ENCODE measurements at regions not wholly inside any gene's neighbourhood (a gene's known extent, or its start where the extent isn't known, plus 50 kb on each side); places are given as distances from the start of the nearest gene placed in this dataset.

GRCh38 chr5:148012801-148013200, 51.0 kb upstream of the SPINK5 start:
- intact Hi-C loops (cut with DNase I): no loop called here
- Histone ChIP-seq H3K27ac (peak overlapping the region in 3 of 4 donors; percentile 71 to 88 (median 79)), H3K27me3 (no peaks in the 10 kb centered on the region), H3K4me1 (peaks cover 0 to 57% (median 12%) of the 10 kb centered on the region in 3 donors), H3K4me3 (no peak overlapping the region), H3K9me3 (no peaks in the 10 kb centered on the region), H3K36me3 (no peaks in the 10 kb centered on the region)
- 24 to 33% methylated on average over 3 of the region's 3 CpGs for WGBS, 2 donors
- TF ChIP-seq POLR2A (IDR thresholded peaks at IDR 0.05): no peak
- TF ChIP-seq, protein P1, sequence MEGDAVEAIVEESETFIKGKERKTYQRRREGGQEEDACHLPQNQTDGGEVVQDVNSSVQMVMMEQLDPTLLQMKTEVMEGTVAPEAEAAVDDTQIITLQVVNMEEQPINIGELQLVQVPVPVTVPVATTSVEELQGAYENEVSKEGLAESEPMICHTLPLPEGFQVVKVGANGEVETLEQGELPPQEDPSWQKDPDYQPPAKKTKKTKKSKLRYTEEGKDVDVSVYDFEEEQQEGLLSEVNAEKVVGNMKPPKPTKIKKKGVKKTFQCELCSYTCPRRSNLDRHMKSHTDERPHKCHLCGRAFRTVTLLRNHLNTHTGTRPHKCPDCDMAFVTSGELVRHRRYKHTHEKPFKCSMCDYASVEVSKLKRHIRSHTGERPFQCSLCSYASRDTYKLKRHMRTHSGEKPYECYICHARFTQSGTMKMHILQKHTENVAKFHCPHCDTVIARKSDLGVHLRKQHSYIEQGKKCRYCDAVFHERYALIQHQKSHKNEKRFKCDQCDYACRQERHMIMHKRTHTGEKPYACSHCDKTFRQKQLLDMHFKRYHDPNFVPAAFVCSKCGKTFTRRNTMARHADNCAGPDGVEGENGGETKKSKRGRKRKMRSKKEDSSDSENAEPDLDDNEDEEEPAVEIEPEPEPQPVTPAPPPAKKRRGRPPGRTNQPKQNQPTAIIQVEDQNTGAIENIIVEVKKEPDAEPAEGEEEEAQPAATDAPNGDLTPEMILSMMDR (IDR thresholded peaks at IDR 0.05): no peak
- no peak for DNase-seq

DNA sequence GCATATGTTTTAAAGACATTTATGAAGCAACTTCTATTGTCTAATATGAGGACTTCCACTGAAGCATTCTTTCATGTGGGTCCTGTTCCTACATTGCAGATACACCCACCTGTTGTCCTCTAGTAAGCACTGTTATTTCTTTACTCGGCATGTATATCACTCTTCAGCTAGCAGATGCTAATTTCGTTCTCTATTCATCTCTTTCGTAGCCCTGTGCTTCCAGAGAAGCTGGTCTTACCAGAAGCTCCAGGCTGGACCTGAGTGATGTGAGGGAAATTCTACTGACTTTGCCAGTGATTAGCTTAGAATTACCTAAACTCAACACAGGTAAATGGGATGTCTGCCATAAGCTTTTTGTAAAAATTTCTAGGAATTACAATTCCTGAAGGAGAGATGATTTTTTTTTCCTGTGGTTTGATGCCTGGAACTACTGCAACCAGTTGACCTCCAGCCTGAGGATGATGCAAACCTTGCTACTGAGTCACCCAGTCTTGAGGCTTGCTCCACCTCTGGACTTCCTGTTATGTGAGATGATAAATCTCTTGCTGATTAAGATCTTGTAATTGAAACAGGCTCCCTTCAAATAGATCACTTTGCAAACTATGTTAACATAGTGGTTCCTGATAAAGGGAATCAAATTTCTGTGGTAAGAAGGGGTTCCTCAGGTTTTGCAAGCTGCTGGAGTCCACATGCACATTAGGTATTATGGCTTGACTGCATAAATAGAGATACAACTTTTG, 52.2 kb upstream of the SPINK5 start:
- intact Hi-C loops (cut with DNase I): no loop called here

DNA sequence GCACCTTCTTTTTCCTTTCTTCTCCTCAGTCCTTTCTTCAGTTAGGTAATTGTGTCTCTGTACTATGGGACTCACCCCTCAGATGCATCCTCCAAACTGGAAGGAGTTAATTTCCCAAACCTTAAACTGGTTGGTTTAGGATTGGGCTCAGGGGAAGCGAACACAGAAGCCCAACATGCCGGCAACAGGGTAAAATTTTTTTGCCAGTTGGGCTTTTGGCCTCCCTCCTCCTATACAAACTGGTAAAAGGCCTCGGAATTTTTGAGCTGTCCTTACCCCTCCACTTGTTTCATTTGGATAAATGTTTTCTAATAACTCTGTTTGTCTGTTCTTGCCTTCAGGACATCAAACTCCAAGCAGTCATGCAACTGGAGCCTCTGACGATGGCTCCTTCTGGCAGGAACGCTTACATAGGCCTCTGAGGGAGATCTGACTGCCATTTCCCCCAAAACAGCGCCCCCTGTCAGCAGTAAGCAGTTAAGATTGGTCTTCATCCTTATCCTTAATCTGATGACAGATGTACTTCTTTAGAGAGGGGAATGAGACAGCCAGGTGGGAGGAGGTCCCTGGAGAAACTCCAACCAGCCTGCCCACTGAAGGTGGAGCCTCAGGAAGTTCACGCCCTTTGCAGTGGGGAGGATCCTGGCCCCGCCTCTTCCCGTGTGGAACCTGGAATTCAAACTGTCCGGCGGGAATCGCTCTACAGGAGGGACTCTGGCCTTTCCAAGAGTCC, 57.8 kb upstream of the SPINK5 start:
- Histone ChIP-seq H3K9me3 (peaks cover 0 to 26% (median 13%) of the 10 kb centered on the region in 3 donors), H3K4me1 (peaks cover 0 to 19% (median under 1%) of the 10 kb centered on the region in 3 donors), H3K4me3 (no peak overlapping the region), H3K36me3 (no peaks in the 10 kb centered on the region), H3K27me3 (no peaks in the 10 kb centered on the region), H3K27ac (no peak overlapping the region)
- TF ChIP-seq POLR2A (IDR thresholded peaks at IDR 0.05): no peak
- TF ChIP-seq, protein P1 (IDR thresholded peaks at IDR 0.05): no peak
- WGBS, 2 donors: 74 to 85% methylated on average over 10 to 12 of the region's 12 CpGs
- no peak for DNase-seq
- intact Hi-C loops (cut with DNase I): no loop called here

More for the DNA sequence above, 52.2 kb upstream of the SPINK5 start:
- WGBS, 2 donors: 38 to 73% methylated on average over 3 of the region's 3 CpGs
- TF ChIP-seq, protein P1 (IDR thresholded peaks at IDR 0.05): no peak
- no peak for TF ChIP-seq POLR2A (IDR thresholded peaks at IDR 0.05)
- H3K9me3 ChIP-seq: no peaks in the 10 kb centered on the region
- no peak for DNase-seq
- no peak overlapping the region for H3K4me3 ChIP-seq
- peaks cover 0 to 56% (median 12%) of the 10 kb centered on the region in 3 donors for H3K4me1 ChIP-seq
- H3K27me3 ChIP-seq: no peaks in the 10 kb centered on the region
- H3K36me3 ChIP-seq: no peaks in the 10 kb centered on the region
- H3K27ac ChIP-seq: peak overlapping the region in 3 of 4 donors; percentile 71 to 88 (median 79)

- peaks cover 0 to 34% (median 0%) of the 10 kb centered on the region in 3 donors for H3K4me1 ChIP-seq
- DNase-seq: no peak
- H3K4me3 ChIP-seq: no peak overlapping the region
- H3K27ac ChIP-seq: peak overlapping the region in 2 of 4 donors; percentile 48 to 55
- TF ChIP-seq, protein P1 (IDR thresholded peaks at IDR 0.05): no peak
- no peak for TF ChIP-seq POLR2A (IDR thresholded peaks at IDR 0.05)
- intact Hi-C loops (cut with DNase I): no loop called here
- peaks cover 0 to 27% (median 13%) of the 10 kb centered on the region in 3 donors for H3K9me3 ChIP-seq
- H3K36me3 ChIP-seq: no peaks in the 10 kb centered on the region
- no peaks in the 10 kb centered on the region for H3K27me3 ChIP-seq
Measured at GRCh38 chr5:148003226-148003625, 60.6 kb upstream of the SPINK5 start.

DNA sequence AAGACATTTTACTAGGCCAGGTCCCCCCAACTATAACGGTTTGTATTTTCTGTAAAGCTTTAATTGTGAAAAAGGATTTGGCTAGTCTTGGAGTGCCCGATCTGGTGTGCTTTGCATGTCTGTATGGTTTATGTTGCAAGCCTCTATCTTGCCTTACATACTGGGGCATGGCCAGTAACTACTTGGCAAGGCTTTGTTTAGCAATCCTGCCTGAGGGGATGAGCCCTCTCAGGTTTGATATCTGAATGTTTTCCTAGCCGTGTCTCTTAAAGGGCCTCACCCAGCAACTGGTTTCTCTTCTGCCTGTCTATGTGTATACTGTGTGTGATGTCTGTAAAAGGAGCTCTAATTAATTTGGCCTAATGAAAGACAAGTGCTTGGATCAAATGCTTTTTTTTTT, 61.3 kb upstream of the SPINK5 start:
- no peak for DNase-seq
- peaks cover 0 to 27% (median 13%) of the 10 kb centered on the region in 3 donors for H3K9me3 ChIP-seq
- 27 to 59% methylated on average over 3 of the region's 3 CpGs for WGBS, 2 donors
- TF ChIP-seq, protein P1 (IDR thresholded peaks at IDR 0.05): no peak
- no peak for TF ChIP-seq POLR2A (IDR thresholded peaks at IDR 0.05)
- no peaks in the 10 kb centered on the region for H3K27me3 ChIP-seq
- no peak overlapping the region for H3K4me3 ChIP-seq
- no peaks in the 10 kb centered on the region for H3K36me3 ChIP-seq
- intact Hi-C loops (cut with DNase I): no loop called here
- H3K27ac ChIP-seq: peak overlapping the region in 3 of 4 donors; percentile 35 to 55 (median 48)
- H3K4me1 ChIP-seq: peaks cover 0 to 42% (median 0%) of the 10 kb centered on the region in 3 donors
